SW480 (cell line): ENCODE measurements at regions not wholly inside any gene's neighbourhood (a gene's known extent, or its start where the extent isn't known, plus 50 kb on each side); places are given as distances from the start of the nearest gene placed in this dataset.
A peak's percentile ranks its signal among the peaks of the same experiment; 100 is the strongest.

Source experiments
- DNase-seq: peaks from one replicate; pipeline ENCODE4 v3.0.0-alpha.2; 2016; ENCODE audit warnings: low spot score

- DNase-seq: no peak
These were observed 93.6 kb upstream of the GPR139 start for GRCh38 chr16:20167323-20167722.

- peak; percentile 4 for DNase-seq
These were observed 93.0 kb upstream of the GPR139 start for GRCh38 chr16:20166531-20167235.

DNA sequence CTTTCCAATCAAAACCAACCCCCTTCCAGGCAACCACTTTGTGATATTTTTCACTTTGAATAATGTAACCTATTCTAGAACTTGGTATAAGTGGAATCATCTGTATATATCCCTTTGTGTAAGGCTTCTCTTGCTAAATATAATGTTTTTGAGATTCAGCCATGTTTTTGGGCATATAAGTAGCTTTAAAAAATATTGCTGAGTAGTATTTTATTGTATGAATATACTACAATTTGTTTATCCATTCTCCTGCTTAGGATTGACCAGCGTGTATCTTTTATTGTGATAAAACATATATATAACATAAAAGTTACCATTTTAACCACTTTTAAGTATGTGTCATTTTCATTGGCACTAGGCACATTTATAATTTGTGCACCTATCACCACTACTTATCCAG is 79.8 kb upstream of the GPR139 start:
- DNase-seq: no peak

DNA sequence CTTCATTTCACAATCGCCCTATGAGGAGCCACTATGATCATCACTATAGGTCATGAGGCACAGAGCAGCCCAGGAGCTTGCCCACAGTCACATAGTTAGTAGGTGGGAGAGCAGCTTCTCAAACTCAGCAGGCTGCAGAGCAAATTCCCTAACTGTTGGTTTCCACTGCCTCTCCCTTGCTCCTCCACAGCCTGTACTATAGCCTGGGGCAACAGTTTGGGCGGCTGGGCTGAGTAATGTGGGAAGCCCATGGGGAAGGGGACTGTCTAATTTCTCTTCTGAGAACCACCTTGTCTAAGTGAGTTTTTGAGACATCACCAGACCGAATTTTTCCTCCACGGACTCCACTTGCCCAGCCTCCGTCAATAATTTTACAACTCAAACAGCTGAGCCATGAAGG is 73.4 kb upstream of the GPR139 start:
- no peak for DNase-seq

- DNase-seq: no peak
These were observed 68.3 kb upstream of the GPR139 start for GRCh38 chr16:20141956-20142355.

- no peak for DNase-seq
These were observed 64.2 kb upstream of the GPR139 start for GRCh38 chr16:20137909-20138308.

DNA sequence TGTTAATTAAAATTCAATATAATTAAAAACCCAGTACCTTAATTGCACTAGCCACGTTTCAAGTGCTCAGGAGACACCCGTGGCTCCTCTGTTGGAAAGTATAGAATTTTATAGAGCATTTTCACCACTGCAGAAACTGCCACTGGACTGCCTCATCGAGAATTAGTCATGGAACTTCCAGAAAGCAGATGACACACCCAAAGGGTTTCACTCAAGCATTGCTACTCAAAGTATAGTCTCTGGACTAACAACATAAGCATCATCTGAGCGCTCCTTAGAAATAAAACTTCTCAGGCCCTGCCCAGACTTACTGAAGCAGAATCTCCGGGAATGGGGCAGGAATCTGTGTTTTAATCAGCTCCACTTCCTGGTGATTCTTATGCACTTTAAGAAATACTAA is 63.5 kb upstream of the GPR139 start:
- DNase-seq: no peak

DNA sequence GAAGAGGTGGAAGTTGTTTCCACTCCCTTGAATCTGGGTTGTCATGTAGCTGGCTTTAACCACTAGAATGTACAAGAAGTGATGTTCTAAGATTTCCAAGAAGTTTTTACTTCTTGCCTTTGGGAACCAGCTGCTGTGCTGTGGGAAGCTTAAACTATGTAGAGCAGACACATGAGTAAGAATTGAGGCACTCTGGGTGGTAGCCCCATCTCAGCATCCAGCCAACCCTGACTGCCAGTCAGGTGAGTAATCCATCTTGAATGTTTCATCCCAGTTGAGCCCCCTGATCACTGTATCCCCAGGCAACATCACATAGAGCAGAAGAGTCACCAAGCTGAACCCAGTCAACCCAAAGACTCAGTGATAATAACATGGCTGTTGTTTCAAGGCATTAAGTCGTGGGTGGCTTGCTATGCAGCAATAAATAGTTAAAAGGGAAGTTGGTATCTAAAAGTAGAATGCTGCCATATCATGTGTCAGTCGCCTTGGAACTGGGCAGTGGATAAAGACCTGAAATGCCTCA is 62.8 kb upstream of the GPR139 start:
- no peak for DNase-seq

DNA sequence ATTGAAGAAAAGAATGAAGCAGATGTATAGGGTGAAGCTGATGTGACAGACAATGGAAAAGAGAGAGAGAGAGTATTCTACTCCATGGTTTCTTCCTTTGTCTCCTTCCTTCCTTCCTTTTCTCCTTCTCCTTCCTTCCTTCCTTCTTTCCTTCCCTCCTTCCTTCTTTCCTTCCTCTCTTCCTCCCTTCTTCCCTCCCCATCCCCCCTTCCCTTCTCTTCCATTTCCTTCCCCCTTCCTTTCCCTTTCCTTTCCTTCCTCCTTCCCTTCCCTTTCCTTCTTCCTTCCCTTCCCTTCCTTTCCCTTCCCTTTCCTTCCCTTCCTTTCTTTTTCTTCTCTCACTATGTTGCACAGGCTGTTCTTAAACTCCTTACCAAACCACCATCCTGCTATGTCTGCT is 55.7 kb upstream of the GPR139 start:
- no peak for DNase-seq
